AG04449 (cell line): ENCODE measurements at regions not wholly inside any gene's neighbourhood (a gene's known extent, or its start where the extent isn't known, plus 50 kb on each side); places are given as distances from the start of the nearest gene placed in this dataset.
"Not testable (repeated sequence)": the region's sequence is repeated elsewhere in the genome, so short reads cannot be mapped to it uniquely, and the experiment has no call there.

Experiments
- CTCF ChIA-PET: fragments of 350-600 bp; formaldehyde crosslinking; extraction: SDS; loops from one replicate; lab custom pipeline; 2021; ENCODE audit warnings: antibody characterized with exemption; lab: Yijun Ruan, JAX
- POLR2A ChIA-PET: fragments of 400-600, 350-600 bp; formaldehyde crosslinking; extraction: SDS; loops from one replicate; lab custom pipeline; 2020; ENCODE audit warnings: antibody characterized with exemption, inconsistent platforms; lab: Yijun Ruan, JAX
- DNase-seq: peaks from one replicate; pipeline ENCODE4 v3.0.0-alpha.2; 2010; ENCODE audit warnings: low read depth, low spot score
- H3K4me3 ChIP-seq: 2 replicates; pipeline ENCODE4 v1.5.1; 2011; ENCODE audit warnings: low read depth, mild to moderate bottlenecking, control low read depth, low read length
- CTCF ChIP-seq: IDR thresholded peaks from one replicate; pipeline ENCODE4 v1.5.1; 2011; ENCODE audit warnings: mild to moderate bottlenecking, moderate library complexity, low read length, control low read depth, inconsistent platforms; ENCODE audit not compliant: insufficient read depth; ENCODE audit errors: missing control alignments

GRCh38 chr18:14382666-14383065 lies 160.7 kb downstream of the POTEC start:
- H3K4me3 ChIP-seq, CTCF ChIA-PET, POLR2A ChIA-PET, DNase-seq: not testable (repeated sequence)

GRCh38 chr18:14379489-14379888 lies 163.9 kb downstream of the POTEC start:
- POLR2A ChIA-PET, DNase-seq, CTCF ChIA-PET, H3K4me3 ChIP-seq: not testable (repeated sequence)

GRCh38 chr18:14378376-14378775 lies 165.0 kb downstream of the POTEC start:
- H3K4me3 ChIP-seq, POLR2A ChIA-PET, CTCF ChIA-PET, DNase-seq: not testable (repeated sequence)

- DNase-seq, POLR2A ChIA-PET, CTCF ChIA-PET, H3K4me3 ChIP-seq: not testable (repeated sequence)
Observed at GRCh38 chr18:14361346-14361745, 182.1 kb downstream of the POTEC start.

- POLR2A ChIA-PET, DNase-seq, CTCF ChIA-PET, H3K4me3 ChIP-seq: not testable (repeated sequence)
Observed at GRCh38 chr18:14357553-14358297, 185.7 kb downstream of the POTEC start.

- CTCF ChIA-PET = not testable (repeated sequence)
Observed at GRCh38 chr18:14342170-14342569, 201.2 kb downstream of the POTEC start.

GRCh38 chr18:14336017-14336416 lies 203.8 kb upstream of the ZNF519 start:
- H3K4me3 ChIP-seq, DNase-seq, CTCF ChIA-PET, POLR2A ChIA-PET: not testable (repeated sequence)

More at GRCh38 chr18:14342170-14342569, 201.2 kb downstream of the POTEC start:
- DNase-seq, H3K4me3 ChIP-seq, POLR2A ChIA-PET: not testable (repeated sequence)

GRCh38 chr18:14321217-14321616 lies 189.0 kb upstream of the ZNF519 start:
- CTCF ChIA-PET, POLR2A ChIA-PET, DNase-seq, H3K4me3 ChIP-seq: not testable (repeated sequence)

- POLR2A ChIA-PET, H3K4me3 ChIP-seq, CTCF ChIA-PET, DNase-seq: not testable (repeated sequence)
Observed at GRCh38 chr18:14301255-14301654, 169.0 kb upstream of the ZNF519 start.

- POLR2A ChIA-PET, DNase-seq, H3K4me3 ChIP-seq, CTCF ChIA-PET: not testable (repeated sequence)
Observed at GRCh38 chr18:14295081-14295480, 162.8 kb upstream of the ZNF519 start.

- CTCF ChIA-PET = no interaction called here
- POLR2A ChIA-PET = no interaction called here
- TF ChIP-seq CTCF = no peak
- no peak for DNase-seq
- no peak overlapping the region for H3K4me3 ChIP-seq
Observed at GRCh38 chr18:14285053-14285452, 152.8 kb upstream of the ZNF519 start.

GRCh38 chr18:14275391-14275790 lies 143.2 kb upstream of the ZNF519 start:
- DNase-seq, POLR2A ChIA-PET, CTCF ChIA-PET, H3K4me3 ChIP-seq: not testable (repeated sequence)

GRCh38 chr18:14265637-14266410 lies 133.6 kb upstream of the ZNF519 start:
- DNase-seq, CTCF ChIA-PET, POLR2A ChIA-PET, H3K4me3 ChIP-seq: not testable (repeated sequence)

- CTCF ChIA-PET, POLR2A ChIA-PET, H3K4me3 ChIP-seq, DNase-seq: not testable (repeated sequence)
Observed at GRCh38 chr18:14262786-14263185, 130.6 kb upstream of the ZNF519 start.

- CTCF ChIA-PET, H3K4me3 ChIP-seq, POLR2A ChIA-PET, DNase-seq: not testable (repeated sequence)
Observed at GRCh38 chr18:14250084-14250677, 117.9 kb upstream of the ZNF519 start.
